ENCODE measurements at regions not wholly inside any gene's neighbourhood (a gene's known extent, or its start where the extent isn't known, plus 50 kb on each side); places are given as distances from the start of the nearest gene placed in this dataset.
"Not testable (repeated sequence)": the region's sequence is repeated elsewhere in the genome, so short reads cannot be mapped to it uniquely, and the experiment has no call there.

GRCh38 chr7:159332854-159333479, 188.3 kb upstream of the VIPR2 start:
- TF ChIP-seq CTCF (conservative IDR thresholded peaks at IDR 0.05; ENCODE audit: low read length); EZH2phosphoT487 (IDR thresholded peaks at IDR 0.05; ENCODE audit: borderline replicate concordance, low read depth, low read length): not testable (repeated sequence)
